Progenitor cell of endocrine pancreas (in vitro differentiated cells): ENCODE measurements at regions not wholly inside any gene's neighbourhood (a gene's known extent, or its start where the extent isn't known, plus 50 kb on each side); places are given as distances from the start of the nearest gene placed in this dataset.
A peak's percentile ranks its signal among the peaks of the same experiment; 100 is the strongest.
"Not testable (repeated sequence)": the region's sequence is repeated elsewhere in the genome, so short reads cannot be mapped to it uniquely, and the experiment has no call there.

Experiments used
- DNase-seq: peaks from one replicate; pipeline ENCODE4 v3.0.0; 2021; ENCODE audit warnings: low spot score; ENCODE audit not compliant: unreplicated experiment
- H3K27ac Mint-ChIP-seq: 2 replicates; pipeline ENCODE4 v1.8.0; 2021; ENCODE audit warnings: mild to moderate bottlenecking, moderate library complexity, mixed read lengths
- H3K27me3 Mint-ChIP-seq: 2 replicates; pipeline ENCODE4 v1.8.0; 2021; ENCODE audit warnings: mixed read lengths
- H3K36me3 Mint-ChIP-seq: 2 replicates; pipeline ENCODE4 v1.8.0; 2022; ENCODE audit warnings: mixed read lengths; ENCODE audit not compliant: insufficient read depth
- H3K4me1 Mint-ChIP-seq: 2 replicates; pipeline ENCODE4 v1.8.0; 2021; ENCODE audit warnings: low read depth, mixed read lengths
- H3K4me3 Mint-ChIP-seq: 2 replicates; pipeline ENCODE4 v1.8.0; 2021; ENCODE audit warnings: low read depth, mild to moderate bottlenecking, moderate library complexity, mixed read lengths
- H3K9me3 Mint-ChIP-seq: 2 replicates; pipeline ENCODE4 v1.8.0; 2021; ENCODE audit warnings: low read depth, mixed read lengths
- CTCF ChIP-seq: fragments of 200-600 bp; sonication (generic); IDR thresholded peaks from one replicate; pipeline ENCODE4 v1.5.0; 2021; ENCODE audit warnings: antibody characterized with exemption, mild to moderate bottlenecking; ENCODE audit not compliant: unreplicated experiment

GRCh38 chr6:3977875-3978711 is 100.8 kb downstream of the FAM217A start:
- no peaks in the 10 kb centered on the region for H3K4me1 Mint-ChIP-seq
- DNase-seq = no peak
- H3K4me3 Mint-ChIP-seq = no peak overlapping the region
- TF ChIP-seq CTCF = peak; percentile 61
- no peak overlapping the region for H3K27ac Mint-ChIP-seq
- peaks cover 4% of the 10 kb centered on the region for H3K9me3 Mint-ChIP-seq
- peaks cover 5% of the 10 kb centered on the region for H3K36me3 Mint-ChIP-seq
- peaks cover 2% of the 10 kb centered on the region for H3K27me3 Mint-ChIP-seq

- not testable (repeated sequence) for H3K27me3 Mint-ChIP-seq, H3K9me3 Mint-ChIP-seq, H3K36me3 Mint-ChIP-seq, H3K4me1 Mint-ChIP-seq, DNase-seq, H3K27ac Mint-ChIP-seq, H3K4me3 Mint-ChIP-seq
Measured at GRCh38 chr6:3978966-3979365, 100.0 kb downstream of the FAM217A start.

GRCh38 chr6:3981917-3982316 is 97.0 kb downstream of the FAM217A start:
- no peaks in the 10 kb centered on the region for H3K4me1 Mint-ChIP-seq
- H3K27ac Mint-ChIP-seq = no peak overlapping the region
- no peak for DNase-seq
- peaks cover 9% of the 10 kb centered on the region for H3K36me3 Mint-ChIP-seq
- peaks cover 2% of the 10 kb centered on the region for H3K27me3 Mint-ChIP-seq
- H3K4me3 Mint-ChIP-seq = no peak overlapping the region
- peaks cover 4% of the 10 kb centered on the region for H3K9me3 Mint-ChIP-seq
- no peak for TF ChIP-seq CTCF

- Mint-ChIP-seq H3K4me1 (no peaks in the 10 kb centered on the region), H3K4me3 (no peak overlapping the region), H3K27ac (no peak overlapping the region), H3K9me3 (peaks cover 4% of the 10 kb centered on the region), H3K27me3 (peaks cover 2% of the 10 kb centered on the region), H3K36me3 (peaks cover 9% of the 10 kb centered on the region)
- no peak for DNase-seq
- no peak for TF ChIP-seq CTCF
Measured at GRCh38 chr6:3983778-3984177, 95.2 kb downstream of the FAM217A start.

GRCh38 chr6:3984494-3984893 is 94.4 kb downstream of the FAM217A start:
- peaks cover 4% of the 10 kb centered on the region for H3K9me3 Mint-ChIP-seq
- no peak overlapping the region for H3K4me3 Mint-ChIP-seq
- peaks cover under 1% of the 10 kb centered on the region for H3K27me3 Mint-ChIP-seq
- no peak overlapping the region for H3K27ac Mint-ChIP-seq
- no peak for DNase-seq
- peaks cover 9% of the 10 kb centered on the region for H3K36me3 Mint-ChIP-seq
- no peaks in the 10 kb centered on the region for H3K4me1 Mint-ChIP-seq
- TF ChIP-seq CTCF = no peak

GRCh38 chr6:3986241-3986640 is 92.7 kb downstream of the FAM217A start:
- no peak overlapping the region for H3K4me3 Mint-ChIP-seq
- H3K27ac Mint-ChIP-seq = no peak overlapping the region
- H3K4me1 Mint-ChIP-seq = peaks cover 5% of the 10 kb centered on the region
- peaks cover 9% of the 10 kb centered on the region for H3K36me3 Mint-ChIP-seq
- peaks cover 4% of the 10 kb centered on the region for H3K9me3 Mint-ChIP-seq
- TF ChIP-seq CTCF = no peak
- no peaks in the 10 kb centered on the region for H3K27me3 Mint-ChIP-seq
- DNase-seq = no peak
